Aorta (tissue), 5 donors: ENCODE measurements at regions not wholly inside any gene's neighbourhood (a gene's known extent, or its start where the extent isn't known, plus 50 kb on each side); places are given as distances from the start of the nearest gene placed in this dataset.

ENCODE experiments used
- ATAC-seq: fragments of 200-7000 bp; cut with Tn5 transposase; one replicate; pipeline ENCODE4 v1.9.1; 2022; ENCODE audit warnings: moderate library complexity; ENCODE audit not compliant: low FRiP score
- DNase-seq, 2 donors: peaks; one replicate each; pipeline ENCODE4 v3.0.0-alpha.2; 2020
- H3K27ac ChIP-seq, 2 donors: one replicate each; pipeline ENCODE4 v1.5.1; 2013; ENCODE audit warnings: low read length in 2 of 2, mild to moderate bottlenecking in 2 of 2, moderate library complexity in 2 of 2, control low read depth in 1 of 2, inconsistent platforms in 1 of 2, low read depth in 1 of 2
- H3K27me3 ChIP-seq, 2 donors: one replicate each; pipeline ENCODE4 v1.6.1; 2013; ENCODE audit warnings: control low read depth in 1 of 2, low read length in 1 of 2, mild to moderate bottlenecking in 1 of 2, moderate library complexity in 1 of 2; ENCODE audit not compliant: insufficient read depth in 2 of 2, control insufficient read depth in 1 of 2
- H3K36me3 ChIP-seq, 2 donors: one replicate each; pipeline ENCODE4 v1.6.1; 2013; ENCODE audit warnings: control low read depth in 1 of 2, low read length in 1 of 2, mild to moderate bottlenecking in 1 of 2; ENCODE audit not compliant: insufficient read depth in 2 of 2, control insufficient read depth in 1 of 2
- H3K4me1 ChIP-seq, 2 donors: one replicate each; pipeline ENCODE4 v1.6.1; 2013; ENCODE audit warnings: low read length in 2 of 2, control low read depth in 1 of 2, mild to moderate bottlenecking in 1 of 2, moderate library complexity in 1 of 2; ENCODE audit not compliant: insufficient read depth in 2 of 2, control insufficient read depth in 1 of 2
- H3K4me3 ChIP-seq, 2 donors: one replicate each; pipeline ENCODE4 v1.5.1; 2013; ENCODE audit warnings: low read length in 2 of 2, control low read depth in 1 of 2, mild to moderate bottlenecking in 1 of 2
- H3K9me3 ChIP-seq: one replicate; pipeline ENCODE4 v1.6.1; 2013; ENCODE audit warnings: mild to moderate bottlenecking, low read length; ENCODE audit not compliant: control insufficient read depth
- WGBS, 2 donors: extraction: QIAGEN DNeasy Blood & Tissue Kit; methylation state at CpG; one replicate each; pipeline ENCODE4 v1.1.7; 2013; 5-methylcytosine and 5-hydroxymethylcytosine counted together
- intact Hi-C, 2 donors: fragments of 100-400 bp; cut with DNase I; formaldehyde crosslinking; loops; one replicate each; pipeline versions ENCODE4 v1.14.2 to v1.15.0; 2022
- donor health status: healthy with polysubstance abuse.
- donor health status: Bipolar disorder and iron deficiency.
- donor health status: DM: no; HTN: no; CAD: no.
- donor health status: DM: no; HTN: no; CAD: no.
- donor health status: DM: yes; HTN: yes; CAD: no.

DNA sequence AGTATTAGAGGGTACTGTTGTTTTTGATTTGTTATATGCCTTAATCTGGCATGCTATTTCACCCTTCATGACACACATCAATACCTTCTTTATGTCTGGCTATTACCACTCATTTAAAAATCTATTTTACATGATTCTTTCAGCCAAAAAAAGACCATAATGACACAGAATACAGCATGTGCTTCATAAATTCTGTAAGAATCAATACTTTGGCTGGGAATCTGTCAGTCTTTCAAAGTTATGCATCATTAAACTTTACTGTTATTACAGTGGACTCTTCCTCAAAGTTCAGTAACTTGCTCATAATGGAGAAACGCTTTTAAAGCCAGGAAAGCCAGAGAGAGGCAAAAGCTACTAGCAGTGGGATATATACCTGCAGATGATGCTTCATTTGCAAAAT is 247.2 kb upstream of the ADGRL2 start:
- H3K4me3 ChIP-seq, result no peak overlapping the region
- no peaks in the 10 kb centered on the region for H3K27me3 ChIP-seq
- ATAC-seq (no peak), DNase-seq (no peak)
- H3K9me3 ChIP-seq, result no peaks in the 10 kb centered on the region
- H3K27ac ChIP-seq, result no peak overlapping the region
- WGBS, 2 donors, result 92 to 93% methylated on average over 1 of the region's 1 CpG
- intact Hi-C loops, result no loop called here
- peaks cover 0 to 2% of the 10 kb centered on the region in 2 donors for H3K4me1 ChIP-seq
- no peaks in the 10 kb centered on the region for H3K36me3 ChIP-seq

DNA sequence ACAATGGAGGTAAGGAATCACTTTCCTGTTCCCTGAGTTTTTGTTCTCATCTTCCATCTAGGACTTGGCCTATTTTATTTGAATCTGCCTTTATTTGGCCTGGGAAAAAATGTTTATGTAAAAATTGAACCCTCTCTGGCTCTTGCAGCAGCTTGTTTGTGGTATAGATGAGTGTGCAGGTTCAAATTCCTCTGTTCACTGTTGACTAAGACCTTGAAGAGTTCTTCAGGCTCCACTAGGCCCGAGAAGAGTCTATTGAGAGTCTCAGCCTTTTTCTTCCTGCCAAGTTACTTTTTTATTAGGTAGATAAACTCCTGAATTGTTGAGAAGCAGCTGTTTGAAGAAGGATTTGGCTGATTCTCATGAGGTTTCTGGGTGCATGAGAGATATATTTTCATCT is 248.8 kb upstream of the ADGRL2 start:
- Histone ChIP-seq H3K4me1 (no peaks in the 10 kb centered on the region), H3K27me3 (no peaks in the 10 kb centered on the region), H3K9me3 (no peaks in the 10 kb centered on the region), H3K4me3 (no peak overlapping the region), H3K36me3 (no peaks in the 10 kb centered on the region), H3K27ac (no peak overlapping the region)
- 92% methylated on average over 1 of the region's 1 CpG for WGBS, 2 donors
- intact Hi-C loops, result no loop called here
- ATAC-seq (no peak), DNase-seq (no peak)

- intact Hi-C loops, result no loop called here
- Histone ChIP-seq H3K27me3 (no peaks in the 10 kb centered on the region), H3K4me3 (no peak overlapping the region), H3K27ac (no peak overlapping the region), H3K4me1 (no peaks in the 10 kb centered on the region), H3K36me3 (no peaks in the 10 kb centered on the region), H3K9me3 (no peaks in the 10 kb centered on the region)
- 29 to 32% methylated on average over 1 of the region's 1 CpG for WGBS, 2 donors
- ATAC-seq, result no peak
- DNase-seq, result no peak
Measured at GRCh38 chr1:81550753-81551152, 250.0 kb upstream of the ADGRL2 start.

GRCh38 chr1:81549588-81550127 is 251.1 kb upstream of the ADGRL2 start:
- Histone ChIP-seq H3K4me1 (no peaks in the 10 kb centered on the region), H3K27me3 (no peaks in the 10 kb centered on the region), H3K36me3 (no peaks in the 10 kb centered on the region), H3K4me3 (no peak overlapping the region), H3K9me3 (no peaks in the 10 kb centered on the region), H3K27ac (no peak overlapping the region)
- DNase-seq, result no peak
- no peak for ATAC-seq
- WGBS, 2 donors, result 26% methylated on average over 1 of the region's 1 CpG
- intact Hi-C loops, result no loop called here

- H3K9me3 ChIP-seq, result no peaks in the 10 kb centered on the region
- H3K4me1 ChIP-seq, result no peaks in the 10 kb centered on the region
- 74 to 81% methylated on average over 3 of the region's 3 CpGs for WGBS, 2 donors
- H3K27me3 ChIP-seq, result no peaks in the 10 kb centered on the region
- H3K36me3 ChIP-seq, result no peaks in the 10 kb centered on the region
- H3K27ac ChIP-seq, result no peak overlapping the region
- H3K4me3 ChIP-seq, result no peak overlapping the region
- no peak for ATAC-seq
- no peak for DNase-seq
- intact Hi-C loops, result no loop called here
Measured at GRCh38 chr1:81548918-81549587, 251.7 kb upstream of the ADGRL2 start.

DNA sequence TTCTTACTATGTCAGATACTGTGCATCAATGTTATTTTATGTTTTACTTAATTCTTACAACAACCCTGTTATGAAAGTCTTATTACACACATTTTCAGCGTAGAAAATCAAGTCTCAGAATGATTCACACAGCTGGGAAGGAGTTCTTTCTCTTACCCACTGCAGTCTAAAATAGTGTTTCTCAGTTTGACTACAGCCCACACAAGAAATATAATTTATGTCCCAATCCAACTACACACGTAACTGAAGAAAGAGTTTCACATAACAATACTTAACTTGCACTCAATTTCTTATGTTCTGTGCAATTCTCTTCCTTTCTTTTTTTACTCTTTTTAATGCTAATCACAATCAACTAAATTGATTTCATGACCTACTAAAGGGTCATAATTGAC is 252.8 kb upstream of the ADGRL2 start:
- Histone ChIP-seq H3K4me3 (no peak overlapping the region), H3K4me1 (no peaks in the 10 kb centered on the region), H3K36me3 (no peaks in the 10 kb centered on the region), H3K9me3 (no peaks in the 10 kb centered on the region), H3K27me3 (no peaks in the 10 kb centered on the region), H3K27ac (no peak overlapping the region)
- WGBS, 2 donors, result 53 to 63% methylated on average over 2 of the region's 2 CpGs
- DNase-seq (no peak), ATAC-seq (no peak)
- intact Hi-C loops, result no loop called here

GRCh38 chr1:81547261-81547911 is 253.3 kb upstream of the ADGRL2 start:
- Histone ChIP-seq H3K27ac (no peak overlapping the region), H3K27me3 (no peaks in the 10 kb centered on the region), H3K36me3 (no peaks in the 10 kb centered on the region), H3K9me3 (no peaks in the 10 kb centered on the region), H3K4me3 (no peak overlapping the region), H3K4me1 (no peaks in the 10 kb centered on the region)
- DNase-seq (no peak), ATAC-seq (no peak)
- WGBS, 2 donors, result 82 to 83% methylated on average over 6 of the region's 6 CpGs
- intact Hi-C loops, result no loop called here

GRCh38 chr1:81545734-81546133 is 255.0 kb upstream of the ADGRL2 start:
- intact Hi-C loops, result no loop called here
- H3K4me1 ChIP-seq, result no peaks in the 10 kb centered on the region
- H3K36me3 ChIP-seq, result no peaks in the 10 kb centered on the region
- ATAC-seq (no peak), DNase-seq (no peak)
- no peaks in the 10 kb centered on the region for H3K27me3 ChIP-seq
- no peak overlapping the region for H3K4me3 ChIP-seq
- H3K9me3 ChIP-seq, result no peaks in the 10 kb centered on the region
- no peak overlapping the region for H3K27ac ChIP-seq
- 85% methylated on average over 6 of the region's 6 CpGs for WGBS, 2 donors

DNA sequence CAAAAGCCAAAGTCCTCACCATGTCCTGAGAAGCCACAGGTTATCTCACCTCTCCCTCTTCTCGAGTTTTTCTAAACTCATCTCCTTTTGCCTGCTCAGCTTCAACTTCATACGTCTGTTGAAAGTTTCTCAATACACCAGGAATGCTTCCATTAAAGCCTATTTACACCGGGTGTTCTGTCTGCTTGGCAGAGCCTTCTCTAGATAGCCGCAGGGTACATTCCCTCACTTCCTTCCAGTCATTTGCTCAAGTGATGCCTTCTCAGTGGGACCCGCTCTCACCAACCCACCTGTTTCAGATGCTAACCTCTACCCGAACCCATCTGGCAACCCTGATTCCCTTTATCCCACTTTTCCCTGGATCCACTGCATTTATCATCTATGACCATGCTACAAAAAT is 257.0 kb upstream of the ADGRL2 start:
- DNase-seq (no peak), ATAC-seq (no peak)
- intact Hi-C loops, result no loop called here
- no peaks in the 10 kb centered on the region for H3K36me3 ChIP-seq
- H3K4me1 ChIP-seq, result no peaks in the 10 kb centered on the region
- H3K9me3 ChIP-seq, result no peaks in the 10 kb centered on the region
- H3K27me3 ChIP-seq, result no peaks in the 10 kb centered on the region
- no peak overlapping the region for H3K4me3 ChIP-seq
- WGBS, 2 donors, result 94 to 96% methylated on average over 6 of the region's 6 CpGs
- no peak overlapping the region for H3K27ac ChIP-seq
